ENCODE measurements at regions not wholly inside any gene's neighbourhood (a gene's known extent, or its start where the extent isn't known, plus 50 kb on each side); places are given as distances from the start of the nearest gene placed in this dataset.

- no peak overlapping the region for H3K27ac ChIP-seq (ENCODE audit: low read length)
- H3K36me3 ChIP-seq (ENCODE audit: control insufficient read depth, low read depth, low read length) = no peaks in the 10 kb centered on the region
- no peak overlapping the region for H3K9ac ChIP-seq (ENCODE audit: low read length)
Measured at GRCh38 chr9:106065579-106066214, 371.4 kb downstream of the TMEM38B start.

GRCh38 chr9:106066940-106067524, 372.7 kb downstream of the TMEM38B start:
- no peaks in the 10 kb centered on the region for H3K27me3 ChIP-seq (ENCODE audit: control insufficient read depth, insufficient read depth, low read length)
- H3K9me3 ChIP-seq (ENCODE audit: control insufficient read depth, low read depth, low read length) = no peaks in the 10 kb centered on the region
- H3K27ac ChIP-seq (ENCODE audit: low read length) = no peak overlapping the region
- H3K4me3 ChIP-seq (ENCODE audit: low read length) = no peak overlapping the region
- no peak overlapping the region for H3K9ac ChIP-seq (ENCODE audit: low read length)
- no peaks in the 10 kb centered on the region for H3K4me1 ChIP-seq (ENCODE audit: control insufficient read depth, low read depth, low read length)
- H3K36me3 ChIP-seq (ENCODE audit: control insufficient read depth, low read depth, low read length) = no peaks in the 10 kb centered on the region

More at GRCh38 chr9:106065579-106066214, 371.4 kb downstream of the TMEM38B start:
- Histone ChIP-seq H3K4me1 (ENCODE audit: control insufficient read depth, low read depth, low read length) (no peaks in the 10 kb centered on the region), H3K4me3 (ENCODE audit: low read length) (no peak overlapping the region), H3K27me3 (ENCODE audit: control insufficient read depth, insufficient read depth, low read length) (no peaks in the 10 kb centered on the region), H3K9me3 (ENCODE audit: control insufficient read depth, low read depth, low read length) (no peaks in the 10 kb centered on the region)

- H3K27me3 ChIP-seq (ENCODE audit: control insufficient read depth, insufficient read depth, low read length) = no peaks in the 10 kb centered on the region
- H3K9me3 ChIP-seq (ENCODE audit: control insufficient read depth, low read depth, low read length) = no peaks in the 10 kb centered on the region
- no peaks in the 10 kb centered on the region for H3K36me3 ChIP-seq (ENCODE audit: control insufficient read depth, low read depth, low read length)
- no peak overlapping the region for H3K4me3 ChIP-seq (ENCODE audit: low read length)
- no peak overlapping the region for H3K9ac ChIP-seq (ENCODE audit: low read length)
- H3K4me1 ChIP-seq (ENCODE audit: control insufficient read depth, low read depth, low read length) = no peaks in the 10 kb centered on the region
- no peak overlapping the region for H3K27ac ChIP-seq (ENCODE audit: low read length)
Measured at GRCh38 chr9:106069241-106069640, 374.9 kb downstream of the TMEM38B start.

- Histone ChIP-seq H3K36me3 (ENCODE audit: control insufficient read depth, low read depth, low read length) (no peaks in the 10 kb centered on the region), H3K27ac (ENCODE audit: low read length) (no peak overlapping the region), H3K4me1 (ENCODE audit: control insufficient read depth, low read depth, low read length) (no peaks in the 10 kb centered on the region), H3K4me3 (ENCODE audit: low read length) (no peak overlapping the region), H3K9ac (ENCODE audit: low read length) (no peak overlapping the region), H3K9me3 (ENCODE audit: control insufficient read depth, low read depth, low read length) (no peaks in the 10 kb centered on the region), H3K27me3 (ENCODE audit: control insufficient read depth, insufficient read depth, low read length) (no peaks in the 10 kb centered on the region)
Measured at GRCh38 chr9:106072421-106072820, 378.1 kb downstream of the TMEM38B start.

- no peak overlapping the region for H3K4me3 ChIP-seq (ENCODE audit: low read length)
- no peaks in the 10 kb centered on the region for H3K36me3 ChIP-seq (ENCODE audit: control insufficient read depth, low read depth, low read length)
- no peak overlapping the region for H3K9ac ChIP-seq (ENCODE audit: low read length)
- H3K4me1 ChIP-seq (ENCODE audit: control insufficient read depth, low read depth, low read length) = no peaks in the 10 kb centered on the region
- H3K9me3 ChIP-seq (ENCODE audit: control insufficient read depth, low read depth, low read length) = no peaks in the 10 kb centered on the region
- H3K27me3 ChIP-seq (ENCODE audit: control insufficient read depth, insufficient read depth, low read length) = no peaks in the 10 kb centered on the region
- H3K27ac ChIP-seq (ENCODE audit: low read length) = no peak overlapping the region
Measured at GRCh38 chr9:106074006-106074405, 379.7 kb downstream of the TMEM38B start.

DNA sequence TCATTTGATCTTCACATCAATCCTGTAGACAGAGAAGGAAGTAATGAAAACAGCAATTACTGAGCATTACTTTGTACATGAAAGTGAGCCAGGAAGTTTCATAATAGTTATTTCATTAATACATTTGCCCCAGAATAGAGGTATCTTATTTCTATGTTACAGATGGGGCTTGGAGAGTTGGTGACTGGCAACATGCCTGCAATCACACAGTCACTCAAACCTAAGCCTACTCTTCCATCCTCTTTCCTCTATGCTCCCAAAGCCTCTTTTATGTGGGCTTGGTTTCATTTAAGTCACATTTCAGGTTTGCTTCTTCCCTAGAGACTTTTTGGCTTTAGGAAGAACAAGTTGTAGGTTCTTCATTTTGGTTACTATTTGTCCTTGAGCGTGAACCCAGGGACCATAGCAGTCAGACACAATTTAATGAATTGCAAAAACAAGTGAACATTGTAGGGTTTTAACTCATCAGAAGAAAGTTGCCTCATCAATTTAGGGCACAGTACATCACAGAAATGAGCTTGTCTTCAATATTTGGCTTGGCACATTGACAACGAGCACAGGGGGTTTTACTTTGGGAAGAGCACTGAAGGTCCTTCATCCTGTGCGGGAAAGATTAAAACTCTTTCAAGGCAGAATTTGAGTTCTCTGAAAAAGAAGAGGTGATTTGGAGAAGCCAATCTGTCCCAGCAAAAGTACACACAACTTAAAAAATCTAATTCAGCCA, 381.1 kb downstream of the TMEM38B start:
- Histone ChIP-seq H3K4me1 (ENCODE audit: control insufficient read depth, low read depth, low read length) (no peaks in the 10 kb centered on the region), H3K27me3 (ENCODE audit: control insufficient read depth, insufficient read depth, low read length) (no peaks in the 10 kb centered on the region), H3K4me3 (ENCODE audit: low read length) (no peak overlapping the region), H3K9ac (ENCODE audit: low read length) (no peak overlapping the region), H3K9me3 (ENCODE audit: control insufficient read depth, low read depth, low read length) (no peaks in the 10 kb centered on the region), H3K27ac (ENCODE audit: low read length) (no peak overlapping the region), H3K36me3 (ENCODE audit: control insufficient read depth, low read depth, low read length) (no peaks in the 10 kb centered on the region)

DNA sequence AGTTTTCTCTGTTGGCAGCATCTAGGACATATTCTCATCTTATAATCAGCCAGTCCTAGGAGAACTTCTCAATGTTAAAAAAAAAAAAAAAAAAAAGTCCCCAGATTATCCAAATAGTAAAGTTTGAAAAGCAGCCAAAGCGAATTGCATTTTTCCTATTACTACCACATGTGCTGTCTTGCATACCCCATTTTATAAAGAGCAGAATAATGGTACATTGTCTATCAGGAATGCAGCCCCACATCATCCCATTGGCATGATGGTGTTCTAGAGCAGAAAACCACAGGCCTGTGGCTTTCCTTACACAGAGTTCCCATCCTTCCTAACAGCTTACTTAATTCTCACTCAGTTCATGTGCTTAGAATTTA, 381.6 kb downstream of the TMEM38B start:
- Histone ChIP-seq H3K4me3 (ENCODE audit: low read length) (no peak overlapping the region), H3K36me3 (ENCODE audit: control insufficient read depth, low read depth, low read length) (no peaks in the 10 kb centered on the region), H3K27me3 (ENCODE audit: control insufficient read depth, insufficient read depth, low read length) (no peaks in the 10 kb centered on the region), H3K9ac (ENCODE audit: low read length) (no peak overlapping the region), H3K27ac (ENCODE audit: low read length) (no peak overlapping the region), H3K9me3 (ENCODE audit: control insufficient read depth, low read depth, low read length) (no peaks in the 10 kb centered on the region), H3K4me1 (ENCODE audit: control insufficient read depth, low read depth, low read length) (no peaks in the 10 kb centered on the region)

DNA sequence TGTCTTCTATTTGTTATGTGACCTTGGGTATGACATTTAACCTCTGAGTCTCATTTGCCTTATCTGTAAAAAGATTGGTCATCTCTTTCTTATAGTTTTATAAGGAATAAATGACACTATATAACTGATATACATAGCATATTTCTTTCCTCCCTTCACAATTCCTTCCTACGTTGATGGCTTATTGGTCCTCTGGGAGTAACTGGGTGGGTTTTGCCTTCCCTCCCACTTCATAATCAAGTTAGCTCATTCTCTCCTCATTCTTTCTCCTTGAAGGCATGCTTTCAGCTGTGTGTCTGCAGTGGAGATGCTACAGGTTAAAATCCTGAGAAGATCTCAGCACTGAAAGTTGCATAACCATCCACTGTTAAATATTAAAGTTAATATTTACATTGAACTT, 382.4 kb downstream of the TMEM38B start:
- Histone ChIP-seq H3K27me3 (ENCODE audit: control insufficient read depth, insufficient read depth, low read length) (no peaks in the 10 kb centered on the region), H3K36me3 (ENCODE audit: control insufficient read depth, low read depth, low read length) (no peaks in the 10 kb centered on the region), H3K9ac (ENCODE audit: low read length) (no peak overlapping the region), H3K4me1 (ENCODE audit: control insufficient read depth, low read depth, low read length) (no peaks in the 10 kb centered on the region), H3K9me3 (ENCODE audit: control insufficient read depth, low read depth, low read length) (no peaks in the 10 kb centered on the region), H3K27ac (ENCODE audit: low read length) (no peak overlapping the region), H3K4me3 (ENCODE audit: low read length) (no peak overlapping the region)

DNA sequence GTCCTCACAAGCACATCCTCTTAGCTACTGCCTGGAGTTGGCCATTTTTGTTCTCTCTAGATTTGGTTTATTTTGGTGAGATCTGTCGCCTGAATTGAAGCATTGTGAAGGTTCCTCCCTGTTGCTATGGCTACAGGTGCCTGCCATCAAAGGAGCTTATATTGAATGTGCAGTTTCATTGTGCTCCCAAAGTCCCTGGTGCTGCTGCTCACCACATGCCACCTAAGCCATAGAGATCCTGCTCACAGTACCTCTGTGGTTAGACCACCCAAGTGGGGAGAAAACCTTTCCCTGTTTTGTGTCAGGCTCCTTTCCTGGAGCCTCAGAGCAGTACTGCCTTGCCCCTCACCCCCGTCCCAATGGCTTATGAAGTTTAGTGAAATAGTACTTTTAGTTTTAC, 383.4 kb downstream of the TMEM38B start:
- Histone ChIP-seq H3K27ac (ENCODE audit: low read length) (no peak overlapping the region), H3K27me3 (ENCODE audit: control insufficient read depth, insufficient read depth, low read length) (no peaks in the 10 kb centered on the region), H3K4me3 (ENCODE audit: low read length) (no peak overlapping the region)

DNA sequence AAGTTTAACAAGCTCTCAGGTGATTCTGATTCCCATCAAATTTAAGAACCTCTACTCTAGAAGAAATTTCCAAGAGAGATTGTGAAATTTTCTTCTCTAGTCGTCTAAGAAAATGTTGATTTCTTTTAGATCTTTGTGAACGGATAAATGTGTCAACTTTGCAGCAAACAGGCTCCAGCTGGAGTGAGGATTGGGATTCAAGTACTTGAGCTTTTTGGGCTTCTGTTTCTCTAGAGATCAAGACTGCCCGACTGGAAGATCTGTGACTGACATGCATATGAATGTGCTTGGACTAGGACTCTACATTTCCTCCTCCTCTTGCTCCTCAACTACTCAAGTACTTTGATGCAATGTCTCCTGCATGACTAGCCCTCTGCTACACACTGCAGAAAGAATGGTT, 388.3 kb downstream of the TMEM38B start:
- Histone ChIP-seq H3K27ac (ENCODE audit: low read length) (no peak overlapping the region), H3K36me3 (ENCODE audit: control insufficient read depth, low read depth, low read length) (no peaks in the 10 kb centered on the region), H3K4me1 (ENCODE audit: control insufficient read depth, low read depth, low read length) (no peaks in the 10 kb centered on the region), H3K9me3 (ENCODE audit: control insufficient read depth, low read depth, low read length) (no peaks in the 10 kb centered on the region), H3K4me3 (ENCODE audit: low read length) (no peak overlapping the region), H3K27me3 (ENCODE audit: control insufficient read depth, insufficient read depth, low read length) (no peaks in the 10 kb centered on the region), H3K9ac (ENCODE audit: low read length) (no peak overlapping the region)

More for the DNA sequence above, 383.4 kb downstream of the TMEM38B start:
- Histone ChIP-seq H3K9me3 (ENCODE audit: control insufficient read depth, low read depth, low read length) (no peaks in the 10 kb centered on the region), H3K9ac (ENCODE audit: low read length) (no peak overlapping the region), H3K36me3 (ENCODE audit: control insufficient read depth, low read depth, low read length) (no peaks in the 10 kb centered on the region), H3K4me1 (ENCODE audit: control insufficient read depth, low read depth, low read length) (no peaks in the 10 kb centered on the region)

DNA sequence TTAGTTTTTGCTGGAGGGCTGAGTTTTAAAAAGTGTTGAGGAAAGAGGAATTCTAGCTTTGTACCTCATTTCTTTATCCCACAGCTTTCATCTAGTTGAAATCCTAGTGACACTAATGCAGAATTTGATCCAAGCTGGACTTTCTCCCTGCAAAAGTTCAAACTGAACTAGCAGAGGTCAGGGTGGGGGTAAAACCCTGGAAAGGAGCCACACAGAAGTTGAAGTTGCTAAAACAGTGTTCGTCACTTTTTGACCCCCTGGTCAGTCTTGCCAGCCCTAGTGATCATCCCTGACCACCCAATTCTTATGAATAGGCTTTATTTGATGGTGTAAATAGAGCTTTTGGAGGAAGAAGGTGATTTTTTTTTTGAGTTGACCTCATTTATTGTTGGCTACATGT, 390.4 kb downstream of the TMEM38B start:
- Histone ChIP-seq H3K27me3 (ENCODE audit: control insufficient read depth, insufficient read depth, low read length) (no peaks in the 10 kb centered on the region), H3K9ac (ENCODE audit: low read length) (no peak overlapping the region), H3K4me3 (ENCODE audit: low read length) (no peak overlapping the region), H3K9me3 (ENCODE audit: control insufficient read depth, low read depth, low read length) (no peaks in the 10 kb centered on the region), H3K27ac (ENCODE audit: low read length) (no peak overlapping the region), H3K36me3 (ENCODE audit: control insufficient read depth, low read depth, low read length) (no peaks in the 10 kb centered on the region), H3K4me1 (ENCODE audit: control insufficient read depth, low read depth, low read length) (no peaks in the 10 kb centered on the region)

DNA sequence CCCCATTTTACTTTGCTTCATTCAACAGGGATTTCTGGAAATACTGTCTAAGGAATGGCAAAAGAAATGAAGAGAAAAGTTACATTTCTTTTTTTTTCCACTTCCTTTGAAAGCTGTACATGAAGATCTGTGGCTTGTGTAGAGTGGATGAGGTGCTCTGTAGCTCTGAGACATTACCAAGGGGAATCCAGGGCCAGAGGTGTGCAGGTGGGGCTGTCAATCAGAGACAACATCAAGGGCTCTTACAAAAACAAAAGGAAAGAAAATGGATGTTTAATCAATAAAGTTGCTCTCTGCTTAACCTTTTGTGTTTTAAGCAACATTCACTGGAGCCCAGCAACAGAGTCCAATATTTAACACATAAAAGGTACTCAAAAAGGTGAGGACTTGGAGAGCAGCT, 391.1 kb downstream of the TMEM38B start:
- Histone ChIP-seq H3K4me1 (ENCODE audit: control insufficient read depth, low read depth, low read length) (no peaks in the 10 kb centered on the region), H3K9me3 (ENCODE audit: control insufficient read depth, low read depth, low read length) (no peaks in the 10 kb centered on the region), H3K9ac (ENCODE audit: low read length) (no peak overlapping the region), H3K27me3 (ENCODE audit: control insufficient read depth, insufficient read depth, low read length) (no peaks in the 10 kb centered on the region), H3K36me3 (ENCODE audit: control insufficient read depth, low read depth, low read length) (no peaks in the 10 kb centered on the region), H3K4me3 (ENCODE audit: low read length) (no peak overlapping the region), H3K27ac (ENCODE audit: low read length) (no peak overlapping the region)
